ENCODE measurements at regions not wholly inside any gene's neighbourhood (a gene's known extent, or its start where the extent isn't known, plus 50 kb on each side); places are given as distances from the start of the nearest gene placed in this dataset.

- ChIA-PET CTCF (interaction anchor here (1.0 to 7.2 kb wide), 3 partner anchors 16 to 55 kb away, joined by 3 to 42 read pairs (median 6); no protein-coding TSS in a partner anchor), POLR2A (no interaction called here)
- H3K4me3 ChIP-seq (ENCODE audit: low read depth, low read length), result no peak overlapping the region
- no peak for DNase-seq (ENCODE audit: low read depth, low spot score)
- TF ChIP-seq CTCF (IDR thresholded peaks at IDR 0.05; ENCODE audit: insufficient read depth, low read length, missing control alignments), result no peak
These were observed 105.7 kb upstream of the USP24 start for GRCh38 chr1:55320891-55321290.

- no peak for TF ChIP-seq CTCF (IDR thresholded peaks at IDR 0.05; ENCODE audit: insufficient read depth, low read length, missing control alignments)
- POLR2A ChIA-PET, result interaction anchor here (0.7 kb wide), 1 partner anchor 1263 kb away, joined by 3 read pairs; no protein-coding TSS in a partner anchor
- CTCF ChIA-PET, result interaction anchor here (0.7 to 3.8 kb wide), 5 partner anchors 10 to 57 kb away, joined by 3 to 19 read pairs (median 4); no protein-coding TSS in a partner anchor
- DNase-seq (ENCODE audit: low read depth, low spot score), result no peak
- H3K4me3 ChIP-seq (ENCODE audit: low read depth, low read length), result no peak overlapping the region
These were observed 103.1 kb upstream of the USP24 start for GRCh38 chr1:55318116-55318817.

GRCh38 chr1:55317673-55318072, 102.5 kb upstream of the USP24 start:
- TF ChIP-seq CTCF (IDR thresholded peaks at IDR 0.05; ENCODE audit: insufficient read depth, low read length, missing control alignments), result no peak
- CTCF ChIA-PET, result interaction anchor here (0.7 to 3.8 kb wide), 5 partner anchors 9 to 58 kb away, joined by 3 to 19 read pairs (median 4); no protein-coding TSS in a partner anchor
- POLR2A ChIA-PET, result interaction anchor here (1.0 kb wide), 1 partner anchor 16 kb away, joined by 3 read pairs; no protein-coding TSS in a partner anchor

GRCh38 chr1:55316947-55317662, 101.9 kb upstream of the USP24 start:
- no peak overlapping the region for H3K4me3 ChIP-seq (ENCODE audit: low read depth, low read length)
- POLR2A ChIA-PET, result interaction anchor here (0.6 to 1.0 kb wide), 4 partner anchors 15 to 159 kb away, joined by 3 to 4 read pairs (median 3); no protein-coding TSS in a partner anchor
- no peak for TF ChIP-seq CTCF (IDR thresholded peaks at IDR 0.05; ENCODE audit: insufficient read depth, low read length, missing control alignments)
- CTCF ChIA-PET, result interaction anchor here (1.1 to 3.8 kb wide), 4 partner anchors 14 to 1268 kb away, joined by 3 to 19 read pairs (median 8); no protein-coding TSS in a partner anchor
- DNase-seq (ENCODE audit: low read depth, low spot score), result no peak

More at GRCh38 chr1:55317673-55318072, 102.5 kb upstream of the USP24 start:
- H3K4me3 ChIP-seq (ENCODE audit: low read depth, low read length), result no peak overlapping the region
- no peak for DNase-seq (ENCODE audit: low read depth, low spot score)

GRCh38 chr1:55316502-55316901, 101.3 kb upstream of the USP24 start:
- DNase-seq (ENCODE audit: low read depth, low spot score), result no peak
- no peak for TF ChIP-seq CTCF (IDR thresholded peaks at IDR 0.05; ENCODE audit: insufficient read depth, low read length, missing control alignments)
- ChIA-PET CTCF (interaction anchor here (1.1 to 3.8 kb wide), 4 partner anchors 14 to 1268 kb away, joined by 3 to 19 read pairs (median 8); no protein-coding TSS in a partner anchor), POLR2A (interaction anchor here (0.6 to 1.0 kb wide), 4 partner anchors 14 to 159 kb away, joined by 3 to 4 read pairs (median 3); no protein-coding TSS in a partner anchor)
- no peak overlapping the region for H3K4me3 ChIP-seq (ENCODE audit: low read depth, low read length)

Data from AG04449 (cell line).